GM12891 (cell line): ENCODE measurements at regions not wholly inside any gene's neighbourhood (a gene's known extent, or its start where the extent isn't known, plus 50 kb on each side); places are given as distances from the start of the nearest gene placed in this dataset.

ENCODE experiments used
- DNase-seq: peaks from one replicate; pipeline ENCODE4 v3.0.0; 2011; ENCODE audit warnings: low spot score; ENCODE audit not compliant: insufficient read length
- FAIRE-seq: peaks from 2 replicates; lab custom pipeline; 2011; peaks lifted over from hg19 to GRCh38; lab: Jason Lieb, UNC
- PAX5 ChIP-seq: IDR thresholded peaks from 2 replicates; pipeline ENCODE4 v1.6.1; 2011; ENCODE audit warnings: low read length, moderate library complexity, mild to moderate bottlenecking; ENCODE audit not compliant: insufficient read depth, severe bottlenecking
- POLR2A ChIP-seq: IDR thresholded peaks from 2 replicates; pipeline ENCODE4 v1.6.1; 2011; ENCODE audit warnings: low read depth, low read length, control low read depth
- POLR2AphosphoS5 ChIP-seq: IDR thresholded peaks from 2 replicates; pipeline ENCODE4 v1.6.1; 2011; ENCODE audit warnings: low read depth, low read length, control low read depth
- POU2F2 ChIP-seq: IDR thresholded peaks from 2 replicates; pipeline ENCODE4 v1.6.1; 2011; ENCODE audit warnings: low read depth, mild to moderate bottlenecking, control low read depth, low read length, moderate library complexity
- SPI1 ChIP-seq: IDR thresholded peaks from 2 replicates; pipeline ENCODE4 v1.6.1; 2011; ENCODE audit warnings: low read depth, low read length, control low read depth
- TAF1 ChIP-seq: IDR thresholded peaks from 2 replicates; pipeline ENCODE4 v1.6.1; 2011; ENCODE audit warnings: low read depth, low read length, control low read depth

DNA sequence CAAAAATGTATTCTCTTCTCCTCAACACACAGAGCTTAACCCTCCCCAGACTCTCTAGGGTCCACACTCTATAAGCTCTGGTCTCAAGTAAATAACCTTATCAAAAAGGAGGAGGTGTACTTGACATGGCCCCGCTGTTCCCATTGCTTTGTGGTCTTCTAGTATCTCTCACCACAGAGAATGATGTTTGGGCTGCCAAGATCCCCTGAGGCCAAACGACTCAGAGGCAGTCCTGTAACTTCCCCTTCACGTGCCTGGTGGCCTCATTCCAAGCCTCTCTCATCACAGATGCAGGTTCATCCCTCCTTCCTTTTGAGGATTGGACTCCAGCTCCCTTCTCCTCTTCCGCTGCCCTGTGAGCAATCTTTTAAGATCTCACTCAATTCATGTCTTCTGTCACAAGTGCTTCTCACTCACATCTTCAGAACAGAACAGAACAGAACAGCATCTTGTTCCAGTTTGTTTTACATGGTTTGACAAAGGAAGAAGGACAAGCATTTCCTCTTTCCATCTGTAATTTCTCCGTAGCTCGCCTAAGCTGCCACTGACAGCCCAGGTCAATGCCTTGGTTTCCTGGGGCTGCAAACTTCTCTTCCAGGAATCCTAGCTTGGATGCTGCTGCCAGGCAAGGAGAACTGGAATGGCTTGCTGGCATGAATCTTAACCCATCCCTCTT lies 541.5 kb downstream of the CD83 start:
- TF ChIP-seq POU2F2: no peak
- no peak for TF ChIP-seq PAX5
- no peak for TF ChIP-seq POLR2A
- TF ChIP-seq TAF1: no peak
- no peak for TF ChIP-seq SPI1
- no peak for TF ChIP-seq POLR2AphosphoS5

DNA sequence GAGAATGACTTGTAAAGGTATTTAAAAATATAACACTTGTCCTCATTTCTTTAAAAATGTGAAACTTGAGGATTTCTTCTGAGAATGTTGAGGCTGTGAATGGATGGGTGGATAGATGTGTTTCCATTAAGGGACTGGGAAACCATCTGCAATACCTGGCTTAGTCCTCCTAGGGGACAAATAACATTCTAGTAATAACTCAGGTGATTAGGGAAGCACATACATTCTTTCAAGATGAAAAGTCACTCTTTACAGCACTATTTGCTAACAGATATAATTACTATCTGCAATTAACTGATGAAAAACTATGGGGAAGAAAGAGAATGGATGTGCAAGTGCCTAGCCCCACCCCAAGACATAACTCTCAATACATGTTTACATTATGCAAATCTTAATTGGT lies 542.3 kb downstream of the CD83 start:
- no peak for FAIRE-seq
- TF ChIP-seq TAF1 (no peak), POU2F2 (no peak), SPI1 (no peak), POLR2AphosphoS5 (no peak), PAX5 (no peak), POLR2A (no peak)
- DNase-seq: no peak

More for the DNA sequence above, 541.5 kb downstream of the CD83 start:
- DNase-seq (no peak), FAIRE-seq (peak; percentile 33)

DNA sequence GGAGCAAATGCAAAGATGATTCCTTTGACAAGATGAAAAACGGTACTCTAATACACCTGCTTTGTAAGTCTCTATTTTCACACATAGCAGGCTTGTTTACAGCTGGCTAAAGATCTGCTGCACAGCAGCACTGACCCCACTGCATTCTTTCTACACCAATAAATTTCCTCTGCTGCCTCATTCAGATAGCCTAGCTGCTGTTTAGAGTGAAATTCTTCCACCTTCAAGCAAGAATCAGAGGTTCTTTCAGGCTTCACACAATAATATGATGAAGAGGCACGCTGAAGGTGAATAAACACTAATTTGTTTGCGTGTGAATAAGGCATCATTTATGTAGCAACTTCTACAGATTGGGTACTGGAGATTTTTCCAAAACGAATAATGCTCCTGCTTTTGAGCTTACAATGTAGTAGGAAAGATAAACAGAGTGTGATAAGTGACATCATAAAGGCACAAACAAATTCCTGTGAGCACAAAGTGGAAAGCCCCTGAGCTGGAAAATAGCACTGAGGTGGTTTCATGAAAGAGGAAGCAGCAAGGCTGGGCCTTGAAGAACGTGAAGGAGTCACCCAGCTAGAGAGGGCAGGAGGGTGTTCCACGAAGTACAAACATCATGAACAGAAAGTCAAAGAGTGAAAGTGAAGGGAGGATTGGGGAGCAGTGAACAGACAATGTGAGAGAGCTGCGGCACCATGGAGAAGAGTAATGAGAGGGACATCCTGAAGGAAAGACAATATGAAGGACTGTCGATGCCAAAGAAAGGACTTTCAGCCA lies 543.4 kb downstream of the CD83 start:
- DNase-seq (no peak), FAIRE-seq (peak; percentile 79)
- TF ChIP-seq PAX5: no peak
- TF ChIP-seq SPI1: peak; percentile 69
- TF ChIP-seq TAF1: no peak

DNA sequence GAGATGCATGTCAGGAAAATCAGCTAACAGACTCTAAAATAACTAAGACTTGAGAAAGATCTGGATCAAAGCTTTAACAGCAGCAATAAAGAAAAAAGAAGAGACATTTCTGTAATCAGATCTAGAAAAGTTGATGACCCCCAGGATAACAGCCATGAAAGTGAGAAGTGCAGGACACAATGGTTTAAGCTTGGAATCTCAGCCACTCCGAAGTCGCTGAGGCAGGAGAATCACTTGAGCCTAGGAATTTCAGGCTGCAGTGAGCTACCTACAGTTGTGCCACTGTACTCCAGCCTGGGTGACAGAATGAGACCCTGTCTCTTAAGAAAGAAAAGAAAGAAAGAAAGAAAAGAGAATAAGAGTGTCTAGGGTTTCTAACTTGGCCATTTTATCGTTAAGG lies 544.1 kb downstream of the CD83 start:
- TF ChIP-seq SPI1: no peak
- no peak for TF ChIP-seq POU2F2
- no peak for TF ChIP-seq POLR2AphosphoS5
- TF ChIP-seq TAF1: no peak
- TF ChIP-seq POLR2A: no peak
- TF ChIP-seq PAX5: no peak
- FAIRE-seq (no peak), DNase-seq (no peak)

DNA sequence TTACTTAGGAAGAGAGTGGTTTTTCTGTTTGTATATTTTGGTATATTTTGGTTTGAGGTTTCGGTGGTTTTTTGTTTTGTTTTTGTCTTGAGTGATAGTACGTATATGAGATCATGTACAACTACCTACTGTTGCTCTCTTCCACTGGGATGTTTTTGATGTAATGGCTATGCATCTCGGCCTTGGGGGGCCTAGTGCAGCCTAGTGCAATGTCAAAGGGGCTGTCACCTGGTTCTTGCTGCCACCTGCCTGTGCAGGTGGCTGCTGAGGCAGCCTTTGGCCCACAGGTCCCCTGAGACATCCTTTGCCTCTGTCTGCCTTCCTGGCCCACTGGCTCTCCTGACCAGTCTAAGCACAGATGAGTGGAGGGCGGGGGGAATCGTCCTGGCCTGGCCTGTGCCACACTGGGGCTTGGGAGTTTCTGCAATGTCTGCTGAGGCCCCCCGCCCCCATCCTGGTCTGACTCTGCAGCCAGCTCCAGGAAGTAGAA lies 546.6 kb downstream of the CD83 start:
- peak; percentile 93 for FAIRE-seq
- no peak for TF ChIP-seq SPI1
- no peak for TF ChIP-seq POLR2AphosphoS5
- no peak for TF ChIP-seq PAX5
- TF ChIP-seq POU2F2: no peak
- TF ChIP-seq POLR2A: no peak
- no peak for TF ChIP-seq TAF1
- no peak for DNase-seq

DNA sequence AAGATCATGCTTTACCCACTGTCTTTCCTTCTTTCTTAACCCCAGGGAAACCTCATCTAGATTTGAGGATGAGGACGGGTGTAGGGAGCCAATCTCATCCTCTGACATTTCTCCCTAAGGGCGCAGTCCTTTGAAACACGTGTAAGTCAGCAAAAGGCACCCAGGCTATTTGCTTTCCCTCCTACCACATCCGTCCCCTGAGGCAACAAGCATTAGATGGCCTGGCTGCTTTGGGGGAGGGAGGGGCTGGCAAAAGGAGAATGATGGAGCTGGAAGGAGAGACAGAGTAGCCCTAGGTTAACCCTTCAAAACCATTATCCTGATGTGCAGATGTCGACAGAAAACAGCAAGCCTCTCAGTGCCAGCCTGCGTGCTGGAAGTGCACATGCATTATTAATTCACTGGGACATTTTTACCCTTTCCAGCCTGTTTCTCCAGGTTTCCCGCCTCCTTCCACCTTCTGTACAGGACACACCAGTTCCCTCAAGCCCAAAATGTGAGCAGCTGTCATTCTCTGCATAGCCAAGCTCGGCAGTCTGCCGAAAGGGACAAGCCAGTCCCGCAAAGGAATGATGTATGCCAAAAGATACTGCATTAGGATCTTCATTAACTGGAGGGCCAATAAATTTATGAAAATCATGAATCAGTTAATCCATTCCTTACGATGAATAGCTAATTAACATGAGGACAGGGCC lies 547.2 kb downstream of the CD83 start:
- no peak for DNase-seq
- FAIRE-seq: peak; percentile 40
- TF ChIP-seq POLR2A (no peak), PAX5 (no peak), POLR2AphosphoS5 (no peak), TAF1 (no peak), POU2F2 (no peak), SPI1 (no peak)

DNA sequence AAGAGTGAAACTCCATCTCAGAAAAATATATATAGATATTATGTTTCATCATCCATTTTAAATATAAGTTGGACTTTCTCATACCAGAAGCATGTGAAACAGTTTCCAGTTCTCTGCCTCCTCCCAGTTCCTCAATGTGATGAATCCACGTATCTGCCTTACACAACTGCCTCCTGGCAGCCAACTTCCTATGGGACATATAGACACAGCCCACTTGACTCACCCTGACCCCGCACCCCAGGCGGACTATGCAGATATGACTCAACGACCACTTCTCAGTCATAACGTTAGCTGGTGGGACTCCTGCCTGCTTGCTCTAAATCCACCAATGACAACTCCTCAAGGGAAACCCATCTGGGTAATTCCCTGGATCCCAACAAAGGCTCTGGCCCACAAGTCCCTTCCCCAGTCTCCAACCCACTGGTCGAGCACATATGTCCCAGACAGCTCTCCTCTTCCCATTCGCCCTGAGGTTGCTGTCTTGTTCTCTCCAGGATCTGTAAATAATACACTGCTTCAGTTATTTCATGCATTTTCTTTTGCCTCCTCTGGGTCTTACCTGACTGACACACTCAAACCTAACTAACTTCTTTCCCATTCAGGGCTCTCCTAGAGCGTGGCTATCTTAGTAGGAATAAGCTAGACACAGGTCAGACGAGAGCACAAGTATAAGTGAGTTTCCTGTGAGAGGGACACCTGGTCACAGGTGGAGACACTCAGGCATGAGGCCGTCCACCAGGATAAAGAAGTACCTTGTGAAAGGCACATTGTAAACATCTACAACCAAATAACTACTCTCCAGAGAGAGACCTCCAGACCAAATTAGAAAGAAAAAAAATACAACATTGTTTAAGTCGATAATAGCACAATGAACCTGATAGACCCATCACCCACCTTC lies 548.5 kb downstream of the CD83 start:
- no peak for TF ChIP-seq TAF1
- no peak for TF ChIP-seq POLR2A
- no peak for TF ChIP-seq POLR2AphosphoS5
- no peak for TF ChIP-seq PAX5
- TF ChIP-seq SPI1: peak; percentile 81
- TF ChIP-seq POU2F2: peak; percentile 75
- FAIRE-seq (peak; percentile 68), DNase-seq (no peak)

DNA sequence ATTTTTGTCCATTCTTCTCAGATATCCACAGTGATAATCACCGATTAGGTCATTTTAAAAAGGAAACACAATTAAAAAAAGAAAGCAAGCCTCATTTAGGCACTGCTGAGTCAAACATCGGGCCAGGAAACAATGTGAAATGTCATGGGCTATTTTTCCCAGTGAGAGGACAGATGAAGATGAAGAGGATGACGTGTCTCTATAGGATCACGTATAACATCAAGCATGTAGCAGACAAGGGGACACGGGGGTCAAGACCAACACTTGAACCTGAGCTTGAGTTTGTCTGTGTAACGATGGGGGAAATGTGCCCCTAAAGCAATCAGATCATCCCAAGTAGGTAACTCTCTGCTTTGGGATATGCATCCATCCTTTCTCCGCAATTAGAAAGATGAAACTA lies 553.2 kb downstream of the CD83 start:
- TF ChIP-seq PAX5 (no peak), POLR2A (no peak), TAF1 (no peak), POLR2AphosphoS5 (no peak), POU2F2 (no peak), SPI1 (no peak)
- no peak for FAIRE-seq
- DNase-seq: no peak
